NT2/D1 (cell line): ENCODE measurements at regions not wholly inside any gene's neighbourhood (a gene's known extent, or its start where the extent isn't known, plus 50 kb on each side); places are given as distances from the start of the nearest gene placed in this dataset.

ENCODE experiments used
- SUZ12 ChIP-seq: IDR thresholded peaks from 2 replicates; pipeline ENCODE4 v1.6.1; 2011; ENCODE audit not compliant: insufficient read length, insufficient read depth; ENCODE audit errors: extremely low read depth
- YY1 ChIP-seq: IDR thresholded peaks from 2 replicates; pipeline ENCODE4 v1.6.1; 2011; ENCODE audit not compliant: insufficient read length, insufficient read depth

GRCh38 chr14:104253223-104253822, 114.9 kb downstream of the KIF26A start:
- TF ChIP-seq SUZ12 (no peak), YY1 (no peak)
